Mucosa of descending colon (tissue), 3 donors: ENCODE measurements at regions not wholly inside any gene's neighbourhood (a gene's known extent, or its start where the extent isn't known, plus 50 kb on each side); places are given as distances from the start of the nearest gene placed in this dataset.

ENCODE experiments used
- ATAC-seq: fragments of 200-7000 bp; cut with Tn5 transposase; one replicate; pipeline ENCODE4 v1.9.1; 2020; ENCODE audit warnings: mild to moderate bottlenecking, moderate library complexity
- DNase-seq, 3 donors: peaks; one replicate each; pipeline ENCODE4 v3.0.0-alpha.2; 2020
- H3K36me3 ChIP-seq: fragments of 200-600 bp; one replicate; pipeline ENCODE4 v1.8.0; 2021; ENCODE audit warnings: low read depth, mild to moderate bottlenecking
- H3K4me1 ChIP-seq: fragments of 200-600 bp; one replicate; pipeline ENCODE4 v1.8.0; 2021; ENCODE audit warnings: low read depth, mild to moderate bottlenecking
- H3K4me3 ChIP-seq: fragments of 200-600 bp; one replicate; pipeline ENCODE4 v1.8.0; 2021; ENCODE audit warnings: mild to moderate bottlenecking
- H3K9me3 ChIP-seq: fragments of 200-600 bp; one replicate; pipeline ENCODE4 v1.8.0; 2021; ENCODE audit warnings: mild to moderate bottlenecking
- CTCF ChIP-seq: fragments of 200-600 bp; IDR thresholded peaks from one replicate; pipeline ENCODE4 v1.8.0; 2022; ENCODE audit warnings: antibody characterized with exemption, mild to moderate bottlenecking
- intact Hi-C, 2 donors: fragments of 100-400 bp; cut with DNase I in 1 of 2; cut with micrococcal nuclease in 1 of 2; formaldehyde crosslinking; loops; one replicate each; pipeline versions ENCODE4 v1.11.0 to v1.11.1; 2022; cut with DNase I, micrococcal nuclease
- donor health status: DM: no; HTN: no; CAD: no; lungs with moderate emphysema.
- donor health status: DM: no; HTN: no; CAD: no.
- donor health status: DM: no; HTN: yes; CAD: no.

GRCh38 chr4:170657761-170658160 is 568.0 kb upstream of the AADAT start:
- TF ChIP-seq CTCF = no peak
- no peak for ATAC-seq
- DNase-seq = no peak
- Histone ChIP-seq H3K9me3 (no peaks in the 10 kb centered on the region), H3K36me3 (no peaks in the 10 kb centered on the region), H3K4me1 (no peaks in the 10 kb centered on the region), H3K4me3 (no peak overlapping the region)
- intact Hi-C loops = no loop called here

- no peak for TF ChIP-seq CTCF
- DNase-seq (no peak), ATAC-seq (no peak)
- intact Hi-C loops = no loop called here
- Histone ChIP-seq H3K4me1 (no peaks in the 10 kb centered on the region), H3K4me3 (no peak overlapping the region), H3K36me3 (no peaks in the 10 kb centered on the region), H3K9me3 (no peaks in the 10 kb centered on the region)
Measured at GRCh38 chr4:170656506-170656905, 566.8 kb upstream of the AADAT start.

GRCh38 chr4:170652571-170652970 is 562.8 kb upstream of the AADAT start:
- Histone ChIP-seq H3K36me3 (no peaks in the 10 kb centered on the region), H3K9me3 (no peaks in the 10 kb centered on the region), H3K4me1 (no peaks in the 10 kb centered on the region), H3K4me3 (no peak overlapping the region)
- intact Hi-C loops = no loop called here
- no peak for TF ChIP-seq CTCF
- DNase-seq (no peak), ATAC-seq (no peak)

- intact Hi-C loops = no loop called here
- Histone ChIP-seq H3K9me3 (no peaks in the 10 kb centered on the region), H3K4me3 (no peak overlapping the region), H3K36me3 (no peaks in the 10 kb centered on the region), H3K4me1 (no peaks in the 10 kb centered on the region)
- no peak for TF ChIP-seq CTCF
- ATAC-seq = no peak
- DNase-seq = no peak
Measured at GRCh38 chr4:170651786-170652185, 562.0 kb upstream of the AADAT start.

GRCh38 chr4:170627418-170627817 is 537.7 kb upstream of the AADAT start:
- no peak for DNase-seq
- no peaks in the 10 kb centered on the region for H3K4me1 ChIP-seq
- no peak for ATAC-seq
- peaks cover 15% of the 10 kb centered on the region for H3K9me3 ChIP-seq
- intact Hi-C loops = no loop called here
- TF ChIP-seq CTCF = no peak
- H3K4me3 ChIP-seq = no peak overlapping the region
- no peaks in the 10 kb centered on the region for H3K36me3 ChIP-seq

- H3K4me3 ChIP-seq = no peak overlapping the region
- DNase-seq (no peak), ATAC-seq (no peak)
- no peaks in the 10 kb centered on the region for H3K36me3 ChIP-seq
- no peaks in the 10 kb centered on the region for H3K4me1 ChIP-seq
- no peak for TF ChIP-seq CTCF
- intact Hi-C loops = no loop called here
- no peaks in the 10 kb centered on the region for H3K9me3 ChIP-seq
Measured at GRCh38 chr4:170623899-170624298, 534.1 kb upstream of the AADAT start.
